Activated gamma-delta T cell treated with Interleukin-2 at 50 U/mL for 16 hours (primary cell): ENCODE measurements at regions not wholly inside any gene's neighbourhood (a gene's known extent, or its start where the extent isn't known, plus 50 kb on each side); places are given as distances from the start of the nearest gene placed in this dataset.

Experiments
- DNase-seq: peaks from one replicate; pipeline ENCODE4 v3.0.0-alpha.2; 2020

DNA sequence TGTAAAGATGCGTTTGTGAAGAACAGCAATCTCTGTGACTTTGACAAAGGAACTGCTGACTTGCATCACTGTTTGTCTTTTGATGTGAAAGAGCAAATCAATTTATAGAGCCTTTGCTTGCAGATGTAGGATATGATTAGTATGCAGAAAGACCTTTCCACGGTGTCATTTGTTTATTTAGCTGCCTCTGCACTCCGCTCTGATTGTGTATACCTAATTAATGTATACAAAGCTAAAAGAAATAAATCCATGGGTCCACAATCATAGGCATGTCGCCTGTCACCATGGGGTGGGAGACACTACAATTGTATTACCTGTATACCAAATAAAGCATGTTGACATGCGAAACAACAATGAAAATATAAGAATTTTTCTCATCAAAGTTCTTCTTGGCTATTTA, 410.7 kb downstream of the MZT1 start:
- no peak for DNase-seq

DNA sequence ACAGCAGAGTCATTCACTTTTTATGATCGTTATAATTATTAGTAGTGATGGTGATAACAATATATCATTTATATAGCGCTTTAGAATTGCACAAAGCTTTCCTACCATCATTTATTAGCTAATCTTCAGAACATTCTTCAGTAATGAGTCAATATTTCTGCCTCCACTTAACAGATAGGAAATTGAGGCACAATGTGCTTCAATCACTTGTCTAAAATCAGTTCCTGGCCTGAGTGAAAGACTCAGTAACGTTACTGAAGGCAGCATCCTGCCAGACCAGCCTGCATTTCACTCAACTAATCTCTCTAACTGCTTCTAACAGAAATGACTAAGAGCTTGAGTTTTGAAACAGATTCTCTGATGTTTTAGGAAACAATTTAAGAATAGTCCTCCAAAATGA, 412.1 kb downstream of the MZT1 start:
- no peak for DNase-seq

GRCh38 chr13:72314210-72314609, 413.2 kb downstream of the MZT1 start:
- no peak for DNase-seq

DNA sequence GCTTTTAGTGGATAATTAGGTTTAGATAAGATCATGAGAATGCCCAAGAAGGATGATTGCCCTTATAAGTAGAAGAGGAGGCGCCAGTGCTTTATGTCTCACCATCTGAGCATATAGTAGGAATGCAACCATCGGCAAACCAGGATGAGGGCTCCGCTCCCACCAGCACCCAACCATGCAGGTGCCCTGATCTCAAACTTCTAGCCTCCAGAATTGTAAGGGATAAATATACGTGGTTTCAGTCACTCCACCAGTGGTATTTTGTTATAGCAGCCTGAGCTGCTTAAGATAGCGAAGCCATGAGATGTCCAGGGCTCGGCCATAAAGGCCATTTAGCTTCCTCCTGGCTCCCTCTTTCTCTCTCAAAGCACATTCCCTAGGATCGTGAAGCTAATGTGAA, 413.9 kb downstream of the MZT1 start:
- no peak for DNase-seq

DNA sequence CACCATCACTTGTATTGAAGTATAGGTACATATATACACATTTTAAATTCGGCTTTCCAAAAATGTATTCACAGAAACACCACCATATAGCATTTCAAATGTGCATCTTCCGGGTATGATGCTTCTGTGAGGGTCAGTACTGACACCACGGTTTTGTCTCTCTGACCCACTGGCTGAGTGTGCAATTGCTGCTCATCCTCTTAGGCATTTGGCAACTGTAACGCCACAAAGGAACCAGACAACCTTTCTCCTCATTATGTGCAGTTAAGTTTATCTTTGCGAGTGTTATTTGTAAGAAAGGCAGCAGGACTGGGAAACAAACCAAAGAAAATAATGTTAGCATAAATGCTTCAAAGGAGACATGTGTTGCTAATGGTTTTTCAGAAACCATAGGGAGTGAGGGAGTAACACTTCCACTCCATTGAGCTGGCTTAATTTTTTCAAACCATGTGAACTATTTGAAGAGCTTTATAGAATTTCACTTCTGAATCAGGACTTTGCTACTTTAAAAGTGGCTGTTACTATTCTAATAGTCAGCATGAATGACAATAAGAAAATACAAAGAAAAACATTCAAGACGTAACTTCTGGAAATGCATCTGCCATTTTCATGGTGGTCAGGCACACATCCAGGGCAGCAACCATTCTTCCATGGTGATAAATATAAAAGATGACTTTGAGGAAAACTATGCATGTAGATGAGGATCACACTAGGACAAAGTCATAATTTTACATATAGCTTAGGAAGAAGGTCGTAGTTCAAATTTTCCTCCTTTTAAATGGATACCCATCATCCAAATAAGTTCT, 423.3 kb downstream of the MZT1 start:
- no peak for DNase-seq

- no peak for DNase-seq
Observed at GRCh38 chr13:72296246-72296645, 429.2 kb upstream of the DACH1 start.

GRCh38 chr13:72295153-72295552, 428.1 kb upstream of the DACH1 start:
- no peak for DNase-seq

DNA sequence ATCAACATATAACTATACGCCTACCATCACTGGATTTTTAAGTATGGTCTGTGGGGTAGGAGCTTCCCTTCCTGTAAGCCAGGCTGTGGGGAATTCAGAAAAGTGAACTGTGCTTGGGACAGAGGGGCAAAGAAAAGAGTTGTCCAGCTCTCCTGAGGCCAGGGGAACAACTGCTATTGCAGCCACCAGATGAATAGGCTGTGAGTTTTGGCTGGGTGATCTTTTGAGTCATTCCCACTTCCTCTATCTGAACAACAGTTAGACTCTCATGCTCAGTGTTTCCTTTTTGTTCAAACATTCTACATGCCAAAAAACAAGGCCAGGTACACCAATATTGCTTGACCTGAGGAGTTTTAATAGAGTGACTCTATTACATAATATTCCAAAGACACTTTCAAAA, 426.2 kb upstream of the DACH1 start:
- DNase-seq = no peak

GRCh38 chr13:72290962-72291681, 424.1 kb upstream of the DACH1 start:
- DNase-seq = no peak

DNA sequence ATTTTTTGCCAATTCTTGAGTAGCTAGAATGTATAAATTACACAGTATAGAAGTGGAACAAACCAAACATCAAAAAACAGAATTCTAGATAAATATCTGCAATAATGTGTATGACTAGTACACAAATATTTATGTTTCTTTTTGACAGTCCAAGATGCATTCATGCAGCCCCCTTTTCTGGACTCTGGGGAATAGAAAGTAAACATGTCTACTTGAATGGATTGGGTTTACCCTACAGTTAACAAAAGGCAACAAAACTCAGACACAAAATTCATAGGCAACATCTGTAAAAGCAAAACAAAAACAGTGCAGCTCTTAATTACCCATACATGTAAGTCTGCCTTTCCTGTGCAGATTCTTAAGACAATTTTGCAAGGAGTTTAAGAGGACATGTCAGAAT, 419.4 kb upstream of the DACH1 start:
- DNase-seq = no peak

DNA sequence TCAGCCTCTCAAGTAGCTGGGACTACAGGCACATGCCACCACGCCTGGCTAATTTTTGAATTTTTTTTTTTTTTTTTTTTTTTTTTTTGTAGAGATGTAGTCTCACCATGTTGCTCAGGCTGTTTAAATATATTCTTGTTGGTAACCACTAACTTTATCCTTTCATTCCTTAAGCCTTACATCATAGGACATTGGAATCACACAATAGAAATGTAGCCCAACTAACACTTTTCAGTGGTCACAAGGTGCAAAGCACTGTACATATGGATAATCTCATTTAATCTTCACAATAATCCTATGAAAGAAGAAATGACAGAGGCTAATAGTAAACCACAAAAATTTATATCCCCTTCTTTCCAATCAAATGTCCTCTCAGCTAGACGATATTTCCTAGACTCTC, 417.8 kb upstream of the DACH1 start:
- no peak for DNase-seq

- DNase-seq = no peak
Observed at GRCh38 chr13:72261732-72262131, 394.7 kb upstream of the DACH1 start.

GRCh38 chr13:72259528-72259927, 392.5 kb upstream of the DACH1 start:
- DNase-seq = no peak

- no peak for DNase-seq
Observed at GRCh38 chr13:72258340-72258981, 391.5 kb upstream of the DACH1 start.

DNA sequence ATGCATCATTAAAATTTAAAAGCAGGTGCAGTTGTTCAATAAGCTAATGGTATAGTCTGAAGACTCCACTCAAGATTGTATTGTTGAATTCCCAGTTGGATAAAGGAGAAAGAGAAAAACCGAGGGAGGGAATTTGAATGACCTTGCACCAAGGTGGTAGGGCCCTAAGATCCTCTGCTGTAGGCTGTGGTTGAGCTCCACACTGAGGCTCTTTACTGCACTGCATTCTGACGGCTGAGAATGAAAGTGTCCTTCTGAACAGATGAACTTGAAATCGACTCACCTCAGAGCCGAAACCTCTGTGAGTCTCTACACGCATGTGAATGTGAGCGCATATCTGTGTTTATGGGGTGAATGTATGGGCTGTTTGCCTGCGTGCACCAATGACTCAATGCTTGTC, 388.9 kb upstream of the DACH1 start:
- DNase-seq = no peak

DNA sequence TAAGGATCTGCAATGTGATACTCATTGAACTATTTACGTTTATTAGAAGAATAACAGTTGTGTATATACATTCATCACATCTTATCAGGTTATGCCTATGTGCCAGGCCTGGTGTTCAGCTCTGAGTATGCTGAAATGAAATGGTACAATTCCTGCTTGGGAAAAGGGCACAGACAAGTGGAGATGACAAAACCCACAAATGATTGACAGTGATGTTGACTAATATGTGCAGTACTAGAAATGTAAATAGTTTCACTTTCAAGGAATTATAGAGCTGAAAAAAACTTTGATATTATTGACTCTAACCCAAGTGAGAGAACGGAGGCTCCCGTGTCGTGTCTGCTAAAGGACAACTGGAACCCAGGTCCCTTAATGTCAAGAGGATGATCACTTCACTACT, 386.8 kb upstream of the DACH1 start:
- DNase-seq = no peak

DNA sequence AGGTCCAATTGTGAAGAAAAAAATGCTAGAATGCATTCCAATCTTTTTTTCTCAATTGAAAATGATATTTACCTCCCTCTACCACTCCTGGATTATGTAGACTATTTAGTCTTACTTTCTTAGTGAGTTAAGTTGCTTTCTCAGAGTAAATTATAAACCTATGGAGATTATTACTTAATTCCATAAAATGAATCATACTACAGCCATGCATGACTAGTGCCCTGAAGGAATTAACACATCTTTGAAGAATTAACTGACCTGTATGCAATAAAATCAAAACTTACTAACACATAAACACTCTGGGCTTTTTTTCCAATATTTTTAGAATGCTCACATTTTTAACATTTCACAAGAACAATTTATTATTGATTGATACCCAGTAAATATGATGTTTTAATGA, 379.4 kb upstream of the DACH1 start:
- DNase-seq = no peak

GRCh38 chr13:72244788-72245187, 377.8 kb upstream of the DACH1 start:
- DNase-seq = no peak

DNA sequence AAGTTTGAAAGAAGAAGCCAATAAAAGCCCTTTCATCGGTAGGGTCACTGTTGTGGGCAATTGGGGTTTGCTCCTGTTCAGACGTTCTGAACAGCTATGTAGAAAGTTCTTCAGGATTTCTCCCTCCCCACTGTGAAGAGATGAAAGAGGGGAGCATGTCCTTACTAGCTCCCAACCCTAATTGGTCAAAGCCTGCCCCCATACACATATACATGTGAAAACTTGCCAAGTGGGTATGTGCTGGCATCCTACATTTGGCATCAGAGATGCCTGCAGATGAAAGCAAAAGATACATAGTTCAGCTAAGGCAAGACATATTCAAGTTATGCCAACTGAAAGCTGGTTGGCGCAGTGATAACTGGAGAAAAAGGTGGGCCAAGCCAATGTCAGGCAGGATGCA, 363.1 kb upstream of the DACH1 start:
- no peak for DNase-seq

GRCh38 chr13:72229067-72229466, 362.1 kb upstream of the DACH1 start:
- DNase-seq = no peak

DNA sequence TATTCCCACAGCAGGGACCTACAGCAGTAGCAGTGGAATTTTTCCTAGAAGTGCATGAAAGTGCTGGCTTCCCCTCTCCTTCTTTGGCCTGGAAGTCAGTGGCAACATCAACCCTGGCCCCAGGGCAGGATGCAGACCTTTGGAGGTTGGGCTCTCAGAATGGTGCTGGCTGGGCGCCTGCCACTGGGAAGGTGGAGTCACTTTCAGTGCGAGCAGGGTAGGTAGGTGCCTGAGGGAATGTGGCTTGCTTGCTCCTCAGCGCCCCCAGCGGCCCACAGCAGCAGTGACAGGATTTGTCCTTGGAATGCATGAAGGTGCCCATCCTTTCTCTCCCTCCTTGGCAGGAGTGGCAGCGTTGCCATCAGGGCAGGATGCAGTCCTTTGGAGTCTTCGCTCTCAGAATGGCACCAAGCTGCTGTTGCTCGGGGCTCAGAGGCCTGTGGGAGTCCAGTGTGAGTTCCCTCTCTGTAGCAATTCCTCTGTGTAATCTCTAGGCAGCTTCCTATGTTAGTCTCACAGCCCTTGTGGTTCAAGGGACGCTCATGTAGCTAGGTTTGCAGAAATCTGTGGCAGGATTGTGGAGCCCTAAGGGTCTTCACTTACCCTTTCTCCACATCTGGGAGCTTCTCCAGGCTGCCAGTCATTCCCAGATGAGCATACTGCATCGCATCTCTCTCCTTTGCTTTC, 354.4 kb upstream of the DACH1 start:
- DNase-seq = no peak

DNA sequence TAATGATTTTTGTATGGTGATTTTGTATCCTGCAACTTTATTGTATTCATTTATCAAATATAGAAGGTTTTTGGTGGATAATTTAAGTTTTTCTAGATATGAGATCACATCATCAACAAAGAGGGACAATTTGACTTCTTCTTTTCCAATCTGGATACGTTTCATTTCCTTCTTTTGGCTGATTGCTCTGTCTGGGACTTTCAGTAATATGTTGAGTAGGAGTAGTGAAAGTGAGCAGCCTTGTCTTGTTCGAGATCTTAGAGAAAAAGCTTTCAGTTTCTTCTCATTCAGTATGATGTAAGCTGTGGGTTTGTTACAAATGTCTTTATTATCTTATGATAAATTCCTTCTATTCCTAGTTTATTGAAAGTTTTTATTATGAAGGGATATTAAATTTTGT, 352.0 kb upstream of the DACH1 start:
- DNase-seq = no peak

GRCh38 chr13:72217142-72217541, 350.1 kb upstream of the DACH1 start:
- DNase-seq = no peak
